Esophagus muscularis mucosa (tissue), 4 donors: ENCODE measurements at regions not wholly inside any gene's neighbourhood (a gene's known extent, or its start where the extent isn't known, plus 50 kb on each side); places are given as distances from the start of the nearest gene placed in this dataset.
"Not testable (repeated sequence)": the region's sequence is repeated elsewhere in the genome, so short reads cannot be mapped to it uniquely, and the experiment has no call there.

Experiments used
- DNase-seq: peaks from one replicate; pipeline ENCODE4 v3.0.0-alpha.2; 2017; ENCODE audit errors: extremely low spot score
- H3K27ac ChIP-seq, 4 donors: fragments of 200-600 bp; sonication (generic); replicated peaks in 1 of 4; 1 replicate in 3 of 4; 2 replicates in 1 of 4; pipeline ENCODE4 v1.5.1; 2016 to 2019; ENCODE audit warnings: mild to moderate bottlenecking in 1 of 4
- H3K27me3 ChIP-seq, 4 donors: fragments of 200-600 bp; sonication (generic); one replicate each; pipeline versions ENCODE4 v1.5.1 to v1.6.0; 2016 to 2019
- H3K36me3 ChIP-seq, 4 donors: fragments of 200-600 bp; sonication (generic); one replicate each; pipeline ENCODE4 v1.5.1; 2016 to 2019
- H3K4me1 ChIP-seq, 4 donors: fragments of 200-600 bp; sonication (generic); one replicate each; pipeline ENCODE4 v1.5.1; 2016 to 2019
- H3K4me3 ChIP-seq, 4 donors: fragments of 200-600 bp; sonication (generic); 1 replicate in 2 of 4; 2 replicates in 2 of 4; pipeline ENCODE4 v1.5.1; 2016 to 2019; ENCODE audit warnings: mild to moderate bottlenecking in 4 of 4, moderate library complexity in 1 of 4
- H3K9me3 ChIP-seq, 4 donors: fragments of 200-600 bp; sonication (generic); 1 replicate in 3 of 4; 2 replicates in 1 of 4; pipeline ENCODE4 v1.5.1; 2016 to 2019
- CTCF ChIP-seq, 3 experiments: fragments of 200-600 bp in 2 of 3; fragments of 450-650 bp in 1 of 3; sonication (generic) in 2 of 3; IDR thresholded peaks; one replicate each; pipeline ENCODE4 v1.5.1; 2017 to 2019; ENCODE audit warnings: antibody characterized with exemption in 3 of 3, mild to moderate bottlenecking in 2 of 3, moderate library complexity in 1 of 3
- EP300 ChIP-seq: sonication (generic); formaldehyde crosslinking; IDR thresholded peaks from one replicate; pipeline ENCODE4 v1.6.1; 2017; ENCODE audit warnings: antibody characterized with exemption
- POLR2A ChIP-seq: fragments of 450-650 bp; IDR thresholded peaks from one replicate; pipeline ENCODE4 v1.6.1; 2017; ENCODE audit warnings: antibody characterized with exemption, moderate library complexity, mild to moderate bottlenecking, low read depth
- POLR2AphosphoS5 ChIP-seq, 2 donors: sonication (generic); formaldehyde crosslinking; IDR thresholded peaks; one replicate each; pipeline ENCODE4 v1.6.1; 2017; ENCODE audit warnings: antibody characterized with exemption in 2 of 2
- whole genome bisulfite sequencing: methylation state at CpG from one replicate; pipeline ENCODE4 v1.1.5; 2018; 5-methylcytosine and 5-hydroxymethylcytosine counted together
- intact Hi-C: fragments of 100-400 bp; cut with DNase I; formaldehyde crosslinking; loops from one replicate; pipeline ENCODE4 v1.15.1; 2023

- H3K4me3 ChIP-seq, result no peak overlapping the region
- H3K27me3 ChIP-seq, result no peaks in the 10 kb centered on the region
- H3K9me3 ChIP-seq, result no peaks in the 10 kb centered on the region
- WGBS, result 68% methylated on average over 1 of the region's 1 CpG
- intact Hi-C loops, result no loop called here
- no peak overlapping the region for H3K27ac ChIP-seq
- TF ChIP-seq POLR2AphosphoS5 (IDR thresholded peaks at IDR 0.05) (no peak), CTCF (IDR thresholded peaks at IDR 0.05) (no peak)
- no peaks in the 10 kb centered on the region for H3K36me3 ChIP-seq
- no peak for DNase-seq
- no peaks in the 10 kb centered on the region for H3K4me1 ChIP-seq
Observed at GRCh38 chr14:83291714-83292113, 1758.1 kb upstream of the SEL1L start.

DNA sequence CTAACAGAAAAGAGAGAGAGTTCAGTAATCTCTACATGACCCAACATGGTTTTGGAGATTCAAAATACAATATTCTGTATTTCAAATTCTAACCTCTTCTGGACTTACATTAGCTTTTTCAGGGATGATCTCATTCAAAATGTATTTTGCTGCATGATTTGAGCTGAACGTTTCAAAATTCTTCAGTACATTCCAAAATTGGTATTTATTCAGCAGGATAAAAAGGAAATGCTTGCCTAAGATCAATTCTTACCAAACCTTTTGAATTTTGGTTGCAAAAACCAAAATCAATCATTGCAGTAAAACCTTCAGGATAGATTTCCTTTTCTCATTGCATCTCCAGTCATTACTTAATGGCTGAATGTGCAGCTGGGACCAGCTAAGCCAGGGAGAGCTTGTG, 1761.3 kb upstream of the SEL1L start:
- Histone ChIP-seq H3K9me3 (no peaks in the 10 kb centered on the region), H3K27me3 (no peaks in the 10 kb centered on the region), H3K4me1 (no peaks in the 10 kb centered on the region), H3K36me3 (no peaks in the 10 kb centered on the region), H3K4me3 (no peak overlapping the region), H3K27ac (no peak overlapping the region)
- intact Hi-C loops, result no loop called here
- DNase-seq, result no peak
- WGBS, result 29% methylated on average over 1 of the region's 1 CpG
- TF ChIP-seq POLR2AphosphoS5 (IDR thresholded peaks at IDR 0.05) (no peak), CTCF (IDR thresholded peaks at IDR 0.05) (no peak), EP300 (no peak), POLR2A (no peak)

GRCh38 chr14:83297361-83297760, 1763.7 kb upstream of the SEL1L start:
- no peak overlapping the region for H3K4me3 ChIP-seq
- no peaks in the 10 kb centered on the region for H3K4me1 ChIP-seq
- DNase-seq, result no peak
- H3K27me3 ChIP-seq, result no peaks in the 10 kb centered on the region
- H3K9me3 ChIP-seq, result no peaks in the 10 kb centered on the region
- intact Hi-C loops, result no loop called here
- no peak for TF ChIP-seq POLR2AphosphoS5 (IDR thresholded peaks at IDR 0.05)
- TF ChIP-seq EP300, result no peak
- no peak for TF ChIP-seq POLR2A
- no peak for TF ChIP-seq CTCF (IDR thresholded peaks at IDR 0.05)
- no peaks in the 10 kb centered on the region for H3K36me3 ChIP-seq
- 69% methylated on average over 3 of the region's 3 CpGs for WGBS
- no peak overlapping the region for H3K27ac ChIP-seq

- H3K36me3 ChIP-seq, H3K27ac ChIP-seq, H3K4me1 ChIP-seq, H3K9me3 ChIP-seq, DNase-seq, H3K4me3 ChIP-seq, H3K27me3 ChIP-seq, intact Hi-C loops: not testable (repeated sequence)
- WGBS, result 80% methylated on average over 2 of the region's 2 CpGs
Observed at GRCh38 chr14:83298016-83298415, 1764.4 kb upstream of the SEL1L start.

GRCh38 chr14:83300476-83301064, 1766.9 kb upstream of the SEL1L start:
- intact Hi-C loops, result no loop called here
- H3K4me1 ChIP-seq, result no peaks in the 10 kb centered on the region
- no peak for DNase-seq
- no peaks in the 10 kb centered on the region for H3K27me3 ChIP-seq
- no peak for TF ChIP-seq POLR2A
- TF ChIP-seq CTCF (IDR thresholded peaks at IDR 0.05), result peak; percentile 57 to 85 (median 75)
- no peaks in the 10 kb centered on the region for H3K36me3 ChIP-seq
- 50% methylated on average over 1 of the region's 1 CpG for WGBS
- H3K27ac ChIP-seq, result no peak overlapping the region
- H3K9me3 ChIP-seq, result no peaks in the 10 kb centered on the region
- H3K4me3 ChIP-seq, result no peak overlapping the region
